ENCODE measurements at regions not wholly inside any gene's neighbourhood (a gene's known extent, or its start where the extent isn't known, plus 50 kb on each side); places are given as distances from the start of the nearest gene placed in this dataset.

DNA sequence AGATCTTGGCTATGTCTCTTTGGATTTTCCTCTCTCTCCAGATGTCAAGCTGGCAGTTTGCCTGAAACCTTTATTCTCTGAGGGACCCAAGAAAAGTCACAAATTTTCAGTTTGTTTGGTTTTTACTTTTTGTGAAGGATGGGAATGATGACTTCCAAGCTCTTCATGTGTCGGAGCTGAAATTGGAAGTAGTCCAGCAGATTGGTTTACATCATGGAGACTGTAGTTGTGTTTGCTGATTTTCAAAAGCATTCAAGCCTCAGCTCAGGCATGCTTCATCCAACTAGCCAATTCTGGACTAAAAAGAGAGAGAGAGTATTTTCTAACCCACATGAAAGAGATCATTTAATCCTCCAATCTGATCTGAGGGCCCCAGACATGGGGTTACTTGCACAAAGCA lies 326.2 kb upstream of the AUTS2 start:
- TF ChIP-seq, protein P1, sequence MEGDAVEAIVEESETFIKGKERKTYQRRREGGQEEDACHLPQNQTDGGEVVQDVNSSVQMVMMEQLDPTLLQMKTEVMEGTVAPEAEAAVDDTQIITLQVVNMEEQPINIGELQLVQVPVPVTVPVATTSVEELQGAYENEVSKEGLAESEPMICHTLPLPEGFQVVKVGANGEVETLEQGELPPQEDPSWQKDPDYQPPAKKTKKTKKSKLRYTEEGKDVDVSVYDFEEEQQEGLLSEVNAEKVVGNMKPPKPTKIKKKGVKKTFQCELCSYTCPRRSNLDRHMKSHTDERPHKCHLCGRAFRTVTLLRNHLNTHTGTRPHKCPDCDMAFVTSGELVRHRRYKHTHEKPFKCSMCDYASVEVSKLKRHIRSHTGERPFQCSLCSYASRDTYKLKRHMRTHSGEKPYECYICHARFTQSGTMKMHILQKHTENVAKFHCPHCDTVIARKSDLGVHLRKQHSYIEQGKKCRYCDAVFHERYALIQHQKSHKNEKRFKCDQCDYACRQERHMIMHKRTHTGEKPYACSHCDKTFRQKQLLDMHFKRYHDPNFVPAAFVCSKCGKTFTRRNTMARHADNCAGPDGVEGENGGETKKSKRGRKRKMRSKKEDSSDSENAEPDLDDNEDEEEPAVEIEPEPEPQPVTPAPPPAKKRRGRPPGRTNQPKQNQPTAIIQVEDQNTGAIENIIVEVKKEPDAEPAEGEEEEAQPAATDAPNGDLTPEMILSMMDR (conservative IDR thresholded peaks at IDR 0.05 in 1 of 2, IDR thresholded peaks at IDR 0.05 in 1 of 2; ENCODE audit: low read depth in 1 of 2, low read length in 2 of 2), result no peak
- no peak for TF ChIP-seq EZH2 (IDR thresholded peaks at IDR 0.05; ENCODE audit: low read length, missing control alignments)

Data from fibroblast of lung (primary cell).